Breast epithelium (tissue), 4 donors: ENCODE measurements at regions not wholly inside any gene's neighbourhood (a gene's known extent, or its start where the extent isn't known, plus 50 kb on each side); places are given as distances from the start of the nearest gene placed in this dataset.

Experiments used
- DNase-seq, 2 donors: peaks; one replicate each; pipeline ENCODE4 v3.0.0-alpha.2; 2019; ENCODE audit warnings: low spot score in 2 of 2
- H3K27ac ChIP-seq, 2 donors: fragments of 200-600 bp; sonication (generic) in 1 of 2; one replicate each; pipeline ENCODE4 v1.5.1; 2016 to 2019; ENCODE audit warnings: mild to moderate bottlenecking in 1 of 2
- H3K27me3 ChIP-seq, 2 donors: fragments of 200-600 bp; sonication (generic) in 1 of 2; one replicate each; pipeline versions ENCODE4 v1.5.1 to v1.6.0; 2017 to 2019; ENCODE audit warnings: control low read depth in 1 of 2, mild to moderate bottlenecking in 1 of 2
- H3K36me3 ChIP-seq: fragments of 200-600 bp; one replicate; pipeline ENCODE4 v1.5.1; 2019
- H3K4me1 ChIP-seq, 2 donors: fragments of 200-600 bp; sonication (generic); one replicate each; pipeline ENCODE4 v1.5.1; 2016 to 2019; ENCODE audit warnings: control low read depth in 1 of 2
- H3K4me3 ChIP-seq, 3 donors: fragments of 200-600 bp; sonication (generic); 1 replicate in 2 of 3; 2 replicates in 1 of 3; pipeline ENCODE4 v1.5.1; 2016 to 2019; ENCODE audit warnings: mild to moderate bottlenecking in 3 of 3, moderate library complexity in 2 of 3
- H3K9me3 ChIP-seq, 2 donors: fragments of 200-600 bp; sonication (generic) in 1 of 2; one replicate each; pipeline ENCODE4 v1.5.1; 2016 to 2019; ENCODE audit warnings: control low read depth in 1 of 2
- POLR2A ChIP-seq: fragments of 450-650 bp; IDR thresholded peaks from one replicate; pipeline ENCODE4 v1.6.1; 2016; ENCODE audit warnings: antibody characterized with exemption, mild to moderate bottlenecking, moderate library complexity
- POLR2AphosphoS5 ChIP-seq, 3 donors: sonication (generic); formaldehyde crosslinking; IDR thresholded peaks; one replicate each; pipeline ENCODE4 v1.6.1; 2017; ENCODE audit warnings: antibody characterized with exemption in 3 of 3
- intact Hi-C: fragments of 100-400 bp; cut with DNase I; formaldehyde crosslinking; loops from one replicate; pipeline ENCODE4 v1.15.1; 2023; ENCODE audit warnings: low total_unique reads
- TF ChIP-seq, protein P1 (sequence below), 3 donors: fragments of 450-650 bp; IDR thresholded peaks; one replicate each; pipeline ENCODE4 v1.5.1; 2016 to 2017; ENCODE audit warnings: antibody characterized with exemption in 3 of 3, mild to moderate bottlenecking in 3 of 3, moderate library complexity in 3 of 3

DNA sequence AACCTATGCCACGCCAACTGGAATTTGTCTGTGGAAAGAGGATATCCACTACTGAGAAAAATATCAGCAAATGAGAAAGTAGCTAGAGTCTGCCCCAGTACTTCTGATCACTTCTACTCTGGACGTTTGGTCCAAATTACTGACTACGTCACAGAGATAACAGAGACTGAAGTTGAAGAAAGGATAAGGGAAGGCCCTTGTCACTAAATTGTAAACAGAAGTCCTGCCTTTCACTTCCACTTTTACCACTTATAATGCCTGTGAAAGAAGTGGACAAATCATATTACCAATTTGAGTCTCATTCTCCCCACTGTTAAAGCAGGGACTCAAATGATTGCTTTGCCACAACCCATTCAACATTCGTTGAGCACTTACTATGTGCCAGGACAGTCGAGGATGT, 173.9 kb upstream of the ERBB4 start:
- no peak overlapping the region for H3K27ac ChIP-seq
- no peaks in the 10 kb centered on the region for H3K4me1 ChIP-seq
- intact Hi-C loops: no loop called here
- no peaks in the 10 kb centered on the region for H3K9me3 ChIP-seq
- no peaks in the 10 kb centered on the region for H3K27me3 ChIP-seq
- DNase-seq: no peak
- no peak for TF ChIP-seq POLR2AphosphoS5 (IDR thresholded peaks at IDR 0.05)
- no peak for TF ChIP-seq POLR2A
- TF ChIP-seq, protein P1, sequence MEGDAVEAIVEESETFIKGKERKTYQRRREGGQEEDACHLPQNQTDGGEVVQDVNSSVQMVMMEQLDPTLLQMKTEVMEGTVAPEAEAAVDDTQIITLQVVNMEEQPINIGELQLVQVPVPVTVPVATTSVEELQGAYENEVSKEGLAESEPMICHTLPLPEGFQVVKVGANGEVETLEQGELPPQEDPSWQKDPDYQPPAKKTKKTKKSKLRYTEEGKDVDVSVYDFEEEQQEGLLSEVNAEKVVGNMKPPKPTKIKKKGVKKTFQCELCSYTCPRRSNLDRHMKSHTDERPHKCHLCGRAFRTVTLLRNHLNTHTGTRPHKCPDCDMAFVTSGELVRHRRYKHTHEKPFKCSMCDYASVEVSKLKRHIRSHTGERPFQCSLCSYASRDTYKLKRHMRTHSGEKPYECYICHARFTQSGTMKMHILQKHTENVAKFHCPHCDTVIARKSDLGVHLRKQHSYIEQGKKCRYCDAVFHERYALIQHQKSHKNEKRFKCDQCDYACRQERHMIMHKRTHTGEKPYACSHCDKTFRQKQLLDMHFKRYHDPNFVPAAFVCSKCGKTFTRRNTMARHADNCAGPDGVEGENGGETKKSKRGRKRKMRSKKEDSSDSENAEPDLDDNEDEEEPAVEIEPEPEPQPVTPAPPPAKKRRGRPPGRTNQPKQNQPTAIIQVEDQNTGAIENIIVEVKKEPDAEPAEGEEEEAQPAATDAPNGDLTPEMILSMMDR (IDR thresholded peaks at IDR 0.05): no peak
- H3K36me3 ChIP-seq: no peaks in the 10 kb centered on the region
- no peak overlapping the region for H3K4me3 ChIP-seq

- Histone ChIP-seq H3K9me3 (no peaks in the 10 kb centered on the region), H3K4me3 (no peak overlapping the region), H3K27ac (no peak overlapping the region), H3K4me1 (no peaks in the 10 kb centered on the region), H3K27me3 (no peaks in the 10 kb centered on the region), H3K36me3 (no peaks in the 10 kb centered on the region)
- no peak for DNase-seq
- intact Hi-C loops: no loop called here
- TF ChIP-seq POLR2AphosphoS5 (IDR thresholded peaks at IDR 0.05) (no peak), POLR2A (no peak)
- TF ChIP-seq, protein P1 (IDR thresholded peaks at IDR 0.05): no peak
Measured at GRCh38 chr2:212711856-212712255, 173.3 kb upstream of the ERBB4 start.

DNA sequence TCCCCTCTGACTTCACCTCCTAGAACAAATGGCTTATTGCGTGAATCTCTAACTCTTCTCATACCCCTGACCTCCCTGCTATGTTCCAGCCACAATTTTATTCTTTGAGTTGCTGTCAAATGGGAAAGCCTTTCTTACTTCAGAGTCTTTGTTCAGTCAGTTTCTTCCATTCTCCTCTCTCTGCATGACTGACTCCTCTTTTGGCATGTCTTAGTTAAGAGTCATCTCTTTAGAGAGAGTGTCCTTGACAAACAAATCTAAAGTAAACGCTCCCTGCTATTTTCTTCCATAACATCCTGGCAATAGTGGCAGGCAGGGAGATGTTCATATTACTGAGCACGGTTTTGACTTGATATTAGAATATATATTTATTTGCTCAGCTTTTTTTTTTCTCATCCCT, 170.7 kb upstream of the ERBB4 start:
- TF ChIP-seq, protein P1 (IDR thresholded peaks at IDR 0.05): no peak
- no peak for TF ChIP-seq POLR2A
- no peak for TF ChIP-seq POLR2AphosphoS5 (IDR thresholded peaks at IDR 0.05)
- Histone ChIP-seq H3K4me1 (no peaks in the 10 kb centered on the region), H3K4me3 (no peak overlapping the region), H3K9me3 (no peaks in the 10 kb centered on the region), H3K27me3 (no peaks in the 10 kb centered on the region), H3K27ac (no peak overlapping the region), H3K36me3 (no peaks in the 10 kb centered on the region)
- no peak for DNase-seq
- intact Hi-C loops: no loop called here

- intact Hi-C loops: no loop called here
- H3K4me3 ChIP-seq: no peak overlapping the region
- no peaks in the 10 kb centered on the region for H3K36me3 ChIP-seq
- no peak for DNase-seq
- H3K27me3 ChIP-seq: no peaks in the 10 kb centered on the region
- H3K4me1 ChIP-seq: no peaks in the 10 kb centered on the region
- no peaks in the 10 kb centered on the region for H3K9me3 ChIP-seq
- TF ChIP-seq POLR2A (no peak), POLR2AphosphoS5 (IDR thresholded peaks at IDR 0.05) (no peak)
- TF ChIP-seq, protein P1 (IDR thresholded peaks at IDR 0.05): no peak
- H3K27ac ChIP-seq: no peak overlapping the region
Measured at GRCh38 chr2:212708355-212708754, 169.8 kb upstream of the ERBB4 start.

DNA sequence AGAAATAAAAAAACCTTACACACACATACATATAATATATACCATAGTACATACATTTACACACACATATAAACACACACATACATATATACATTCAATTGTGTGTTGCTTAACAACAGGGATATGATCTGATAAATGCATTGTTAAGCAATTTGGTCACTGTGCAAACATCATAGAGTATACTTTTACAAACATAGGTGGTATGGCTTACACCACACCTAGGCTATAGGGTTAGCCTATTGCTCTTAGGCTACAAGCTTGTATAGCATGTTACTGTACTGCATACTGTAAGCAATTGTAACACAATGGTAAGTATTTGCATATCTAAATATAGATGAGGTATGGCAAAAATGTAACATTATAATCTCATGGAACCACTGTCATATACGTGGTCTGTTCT, 156.8 kb upstream of the ERBB4 start:
- intact Hi-C loops: no loop called here
- Histone ChIP-seq H3K27me3 (no peaks in the 10 kb centered on the region), H3K36me3 (no peaks in the 10 kb centered on the region), H3K4me3 (no peak overlapping the region), H3K4me1 (no peaks in the 10 kb centered on the region), H3K9me3 (no peaks in the 10 kb centered on the region), H3K27ac (no peak overlapping the region)
- TF ChIP-seq POLR2AphosphoS5 (IDR thresholded peaks at IDR 0.05) (no peak), POLR2A (no peak)
- TF ChIP-seq, protein P1 (IDR thresholded peaks at IDR 0.05): no peak
- DNase-seq: no peak
